ENCODE measurements at regions not wholly inside any gene's neighbourhood (a gene's known extent, or its start where the extent isn't known, plus 50 kb on each side); places are given as distances from the start of the nearest gene placed in this dataset.

DNA sequence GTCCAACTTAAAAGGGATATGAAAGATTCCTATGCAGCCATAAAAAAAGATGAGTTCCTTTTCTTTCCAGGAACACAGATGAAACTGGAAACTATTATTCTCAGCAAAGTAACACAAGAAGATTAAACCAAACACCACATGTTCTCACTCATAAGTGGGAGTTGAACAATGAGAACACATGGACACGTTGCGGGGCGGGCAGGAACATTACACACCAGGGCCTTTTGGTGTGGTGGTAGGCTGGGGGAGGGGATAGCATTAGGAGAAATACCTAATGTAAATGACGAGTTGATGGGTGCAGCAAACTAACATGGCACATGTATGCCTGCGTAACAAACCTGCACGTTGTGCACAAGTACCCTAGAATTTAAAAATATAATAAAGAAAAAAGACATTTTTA, 516.1 kb downstream of the LRRC70 start:
- TF ChIP-seq EZH2 (IDR thresholded peaks at IDR 0.05) (no peak), FOXP2 (optimal IDR thresholded peaks at IDR 0.05; ENCODE audit: control extremely low read depth, extremely low read length, insufficient read depth) (no peak)

Measured in SK-N-MC (cell line).